ENCODE measurements at regions not wholly inside any gene's neighbourhood (a gene's known extent, or its start where the extent isn't known, plus 50 kb on each side); places are given as distances from the start of the nearest gene placed in this dataset.
"Not testable (repeated sequence)": the region's sequence is repeated elsewhere in the genome, so short reads cannot be mapped to it uniquely, and the experiment has no call there.

DNA sequence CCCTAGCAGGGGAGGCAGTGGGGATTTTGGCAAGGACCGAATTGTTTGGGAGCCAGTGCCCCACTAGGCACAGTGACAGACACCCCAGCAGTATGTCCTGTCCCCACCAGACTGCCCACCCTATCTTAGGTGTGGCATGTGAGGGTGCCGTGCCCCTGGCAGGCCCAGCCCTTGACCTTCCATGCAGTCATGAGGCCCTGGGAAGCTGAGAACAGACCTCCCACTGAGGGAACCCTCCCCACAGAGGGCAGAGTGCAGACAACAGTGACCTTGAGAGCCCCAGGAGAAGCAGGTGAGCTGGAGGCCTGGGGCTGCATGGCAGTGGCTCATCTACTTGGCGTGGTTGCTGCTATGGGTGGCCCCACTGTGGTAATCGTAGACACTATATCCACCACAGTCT is 538.1 kb downstream of the GOLGA6L6 start:
- POLR2A ChIA-PET; DNase-seq (ENCODE audit: extremely low spot score); CTCF ChIA-PET: not testable (repeated sequence)

DNA sequence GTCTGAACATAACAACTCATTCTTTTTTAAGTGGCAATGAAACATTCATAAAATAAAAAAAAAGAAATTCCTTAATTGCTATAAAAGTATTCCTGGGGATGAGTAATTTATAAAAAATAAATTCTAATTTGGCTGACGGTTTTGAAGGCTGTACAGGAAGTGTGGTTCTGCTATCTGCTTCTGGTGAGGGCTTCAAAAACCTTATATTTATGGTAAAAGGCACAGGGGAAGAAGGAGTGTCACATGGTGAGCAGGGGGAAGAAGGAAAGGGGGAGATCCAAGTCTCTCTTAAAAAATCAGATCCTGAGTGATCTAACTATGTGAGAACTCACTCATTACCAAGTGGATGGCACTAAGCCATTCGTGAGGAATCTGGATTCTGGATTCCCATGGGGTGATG is 539.0 kb downstream of the GOLGA6L6 start:
- CTCF ChIA-PET; POLR2A ChIA-PET; DNase-seq (ENCODE audit: extremely low spot score): not testable (repeated sequence)

DNA sequence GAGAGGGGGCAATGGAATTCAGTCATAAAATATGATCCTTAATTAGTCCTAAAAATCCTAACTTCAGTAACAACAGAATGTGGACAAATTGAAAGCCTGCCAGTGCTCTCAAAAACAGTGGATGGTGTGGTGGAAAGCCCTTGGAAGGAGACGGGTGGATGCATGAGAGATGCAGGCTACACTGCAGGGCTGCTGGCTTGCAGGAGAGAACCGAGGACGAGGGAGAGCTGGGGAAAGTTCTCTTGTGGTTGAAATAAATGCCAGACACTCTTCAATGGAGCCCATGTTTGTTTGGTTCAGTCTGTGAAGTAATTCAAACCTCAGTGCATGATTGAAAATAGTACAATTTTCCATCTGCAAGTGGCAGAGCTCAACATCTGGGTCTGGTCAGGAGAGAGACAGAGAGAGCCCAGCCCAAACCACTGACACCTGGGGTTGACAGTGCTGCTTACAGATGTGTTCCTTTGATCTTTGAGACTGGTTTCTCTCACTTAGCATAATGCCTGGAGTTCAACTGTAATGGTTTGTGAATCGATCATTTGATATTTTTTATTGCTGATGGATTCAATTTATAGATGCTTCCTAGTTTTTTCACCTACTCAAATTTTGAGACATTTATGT is 544.9 kb downstream of the GOLGA6L6 start:
- CTCF ChIA-PET; DNase-seq (ENCODE audit: extremely low spot score); POLR2A ChIA-PET: not testable (repeated sequence)

DNA sequence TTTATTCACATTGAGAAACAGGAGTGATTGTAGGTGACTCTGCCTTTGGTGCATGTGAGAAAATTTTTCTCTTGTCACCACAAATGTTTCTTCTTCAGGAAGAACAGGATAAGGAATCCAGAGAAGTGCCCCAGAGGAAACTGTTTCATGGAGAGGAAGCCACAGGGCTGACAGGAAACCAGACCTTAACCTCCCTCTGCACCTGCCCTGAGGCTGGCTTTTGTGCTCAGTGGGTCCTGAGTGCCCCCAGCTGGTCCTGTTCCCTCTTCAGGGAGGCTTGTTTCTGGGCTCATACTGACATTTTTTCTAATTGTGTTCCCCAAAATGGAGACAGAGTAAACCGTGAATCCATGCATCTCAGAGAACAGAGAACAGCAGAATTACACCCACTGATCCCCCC is 546.3 kb downstream of the GOLGA6L6 start:
- CTCF ChIA-PET; POLR2A ChIA-PET; DNase-seq (ENCODE audit: extremely low spot score): not testable (repeated sequence)

DNA sequence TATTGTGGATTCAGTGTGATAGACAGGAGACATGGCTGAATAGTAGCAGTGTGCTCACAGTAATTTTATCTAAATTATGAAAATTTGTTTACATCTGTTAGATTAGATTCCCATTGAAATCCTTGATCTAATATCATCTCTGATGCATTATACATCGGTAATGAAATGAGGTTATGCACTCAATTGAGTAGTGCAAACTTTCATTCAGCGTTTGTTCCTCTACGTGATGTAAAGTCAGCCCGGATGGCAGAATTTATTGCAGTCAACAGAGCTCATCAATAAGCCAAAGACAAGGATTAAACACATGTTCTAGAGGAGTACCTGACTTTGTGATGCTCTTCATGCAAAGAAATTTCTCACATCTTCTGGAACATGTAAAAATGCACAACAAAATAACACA is 549.2 kb downstream of the GOLGA6L6 start:
- TF ChIP-seq SP1 (IDR thresholded peaks at IDR 0.05) (no peak), FOXA1 (IDR thresholded peaks at IDR 0.05) (no peak), LEF1 (IDR thresholded peaks at IDR 0.05; ENCODE audit: borderline replicate concordance) (no peak), ARNT (IDR thresholded peaks at IDR 0.05) (no peak), SUZ12 (IDR thresholded peaks at IDR 0.05) (no peak), HDGF (IDR thresholded peaks at IDR 0.05; ENCODE audit: borderline replicate concordance) (no peak), TARDBP (IDR thresholded peaks at IDR 0.05) (no peak), L3MBTL2 (conservative IDR thresholded peaks at IDR 0.05) (no peak), FOXM1 (IDR thresholded peaks at IDR 0.05; ENCODE audit: borderline replicate concordance) (no peak), ELF4 (IDR thresholded peaks at IDR 0.05) (no peak), NFRKB (IDR thresholded peaks at IDR 0.05) (no peak), CTBP1 (IDR thresholded peaks at IDR 0.05; ENCODE audit: borderline replicate concordance) (no peak), BHLHE40 (IDR thresholded peaks at IDR 0.05; ENCODE audit: borderline replicate concordance) (no peak), PKNOX1 (IDR thresholded peaks at IDR 0.05) (no peak), FOXK2 (IDR thresholded peaks at IDR 0.05) (no peak), ZNF384 (IDR thresholded peaks at IDR 0.05) (no peak)
- DNase-seq (ENCODE audit: extremely low spot score) = no peak
- CTCF ChIA-PET = no interaction called here
- POLR2A ChIA-PET = no interaction called here

DNA sequence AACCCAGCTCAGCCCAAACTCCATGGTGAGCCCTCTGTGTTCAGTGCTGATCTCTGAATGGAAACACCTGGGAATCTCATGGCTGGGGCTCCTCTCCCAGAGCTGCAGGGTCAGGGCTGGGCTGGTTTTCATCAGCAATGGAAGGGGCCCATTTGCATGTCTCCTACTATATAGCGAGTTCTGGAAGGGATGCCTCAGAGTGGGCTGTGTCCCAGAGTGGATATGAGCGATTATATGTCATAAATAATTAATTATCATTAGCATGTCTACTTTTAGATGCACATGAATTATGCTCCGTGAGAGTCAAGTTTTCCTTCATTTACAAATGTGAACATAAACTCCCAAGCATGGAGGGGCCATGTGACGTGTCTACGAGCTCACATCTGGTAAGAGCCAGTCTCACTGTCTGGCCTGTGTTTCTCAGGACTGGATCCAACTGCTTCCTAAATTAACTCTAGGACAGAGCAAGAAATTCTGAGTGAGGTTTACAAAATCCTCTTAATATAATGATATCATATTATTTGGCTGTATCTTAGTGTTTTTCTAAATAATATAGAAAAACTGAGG is 553.4 kb downstream of the GOLGA6L6 start:
- DNase-seq (ENCODE audit: extremely low spot score) = no peak
- CTCF ChIA-PET = no interaction called here
- POLR2A ChIA-PET = no interaction called here
- TF ChIP-seq NFRKB (IDR thresholded peaks at IDR 0.05) (no peak), FOXA1 (IDR thresholded peaks at IDR 0.05) (no peak), HDGF (IDR thresholded peaks at IDR 0.05; ENCODE audit: borderline replicate concordance) (no peak), CTBP1 (IDR thresholded peaks at IDR 0.05; ENCODE audit: borderline replicate concordance) (no peak), FOXM1 (IDR thresholded peaks at IDR 0.05; ENCODE audit: borderline replicate concordance) (no peak), PKNOX1 (IDR thresholded peaks at IDR 0.05) (no peak), BHLHE40 (IDR thresholded peaks at IDR 0.05; ENCODE audit: borderline replicate concordance) (no peak), ZNF384 (IDR thresholded peaks at IDR 0.05) (no peak), ELF4 (IDR thresholded peaks at IDR 0.05) (no peak), SP1 (IDR thresholded peaks at IDR 0.05) (no peak), L3MBTL2 (conservative IDR thresholded peaks at IDR 0.05) (no peak), ARNT (IDR thresholded peaks at IDR 0.05) (no peak), FOXK2 (IDR thresholded peaks at IDR 0.05) (no peak), TARDBP (IDR thresholded peaks at IDR 0.05) (no peak), LEF1 (IDR thresholded peaks at IDR 0.05; ENCODE audit: borderline replicate concordance) (no peak), SUZ12 (IDR thresholded peaks at IDR 0.05) (no peak)

- CTCF ChIA-PET = no interaction called here
Observed at GRCh38 chr15:19987389-19988048, 554.1 kb downstream of the GOLGA6L6 start.

More at GRCh38 chr15:19987389-19988048, 554.1 kb downstream of the GOLGA6L6 start:
- TF ChIP-seq NFRKB (IDR thresholded peaks at IDR 0.05) (no peak), LEF1 (IDR thresholded peaks at IDR 0.05; ENCODE audit: borderline replicate concordance) (no peak), SP1 (IDR thresholded peaks at IDR 0.05) (no peak), FOXK2 (IDR thresholded peaks at IDR 0.05) (no peak), SUZ12 (IDR thresholded peaks at IDR 0.05) (no peak), ARNT (IDR thresholded peaks at IDR 0.05) (no peak), ZNF384 (IDR thresholded peaks at IDR 0.05) (no peak), HDGF (IDR thresholded peaks at IDR 0.05; ENCODE audit: borderline replicate concordance) (no peak), FOXM1 (IDR thresholded peaks at IDR 0.05; ENCODE audit: borderline replicate concordance) (no peak), FOXA1 (IDR thresholded peaks at IDR 0.05) (no peak), ELF4 (IDR thresholded peaks at IDR 0.05) (no peak), PKNOX1 (IDR thresholded peaks at IDR 0.05) (no peak), BHLHE40 (IDR thresholded peaks at IDR 0.05; ENCODE audit: borderline replicate concordance) (no peak), CTBP1 (IDR thresholded peaks at IDR 0.05; ENCODE audit: borderline replicate concordance) (no peak), TARDBP (IDR thresholded peaks at IDR 0.05) (no peak), L3MBTL2 (conservative IDR thresholded peaks at IDR 0.05) (no peak)
- DNase-seq (ENCODE audit: extremely low spot score) = peak; percentile 6
- POLR2A ChIA-PET = no interaction called here

All from HEK293T (cell line).